ENCODE measurements at regions not wholly inside any gene's neighbourhood (a gene's known extent, or its start where the extent isn't known, plus 50 kb on each side); places are given as distances from the start of the nearest gene placed in this dataset.

GRCh38 chr12:77555074-77555473 lies 275.6 kb upstream of the NAV3 start:
- WGBS, 2 donors = 25 to 69% methylated on average over 4 of the region's 4 CpGs
- DNase-seq (no peak), ATAC-seq (ENCODE audit: low FRiP score) (no peak)

GRCh38 chr12:77553976-77554619 lies 276.6 kb upstream of the NAV3 start:
- Histone ChIP-seq H3K4me3 (ENCODE audit: low read length in 2 of 2) (no peak overlapping the region), H3K4me1 (ENCODE audit: control insufficient read depth in 1 of 2, insufficient read depth in 2 of 2, low read length in 2 of 2) (no peaks in the 10 kb centered on the region), H3K9me3 (ENCODE audit: control insufficient read depth, low read length) (no peaks in the 10 kb centered on the region), H3K36me3 (ENCODE audit: control insufficient read depth in 1 of 2, insufficient read depth in 2 of 2, low read length in 1 of 2) (no peaks in the 10 kb centered on the region), H3K27me3 (ENCODE audit: control insufficient read depth in 1 of 2, insufficient read depth in 2 of 2, low read length in 1 of 2) (no peaks in the 10 kb centered on the region), H3K27ac (ENCODE audit: low read depth in 1 of 2, low read length in 2 of 2) (no peak overlapping the region)
- DNase-seq (no peak), ATAC-seq (ENCODE audit: low FRiP score) (no peak)
- 97 to 100% methylated on average over 1 of the region's 1 CpG for WGBS, 2 donors
- intact Hi-C loops (cut with DNase I) = no loop called here

More at GRCh38 chr12:77555074-77555473, 275.6 kb upstream of the NAV3 start:
- no peaks in the 10 kb centered on the region for H3K4me1 ChIP-seq (ENCODE audit: control insufficient read depth in 1 of 2, insufficient read depth in 2 of 2, low read length in 2 of 2)
- no peak overlapping the region for H3K27ac ChIP-seq (ENCODE audit: low read depth in 1 of 2, low read length in 2 of 2)
- intact Hi-C loops (cut with DNase I) = no loop called here
- no peaks in the 10 kb centered on the region for H3K9me3 ChIP-seq (ENCODE audit: control insufficient read depth, low read length)
- H3K36me3 ChIP-seq (ENCODE audit: control insufficient read depth in 1 of 2, insufficient read depth in 2 of 2, low read length in 1 of 2) = no peaks in the 10 kb centered on the region
- no peaks in the 10 kb centered on the region for H3K27me3 ChIP-seq (ENCODE audit: control insufficient read depth in 1 of 2, insufficient read depth in 2 of 2, low read length in 1 of 2)
- H3K4me3 ChIP-seq (ENCODE audit: low read length in 2 of 2) = no peak overlapping the region

GRCh38 chr12:77549383-77550128 lies 281.1 kb upstream of the NAV3 start:
- Histone ChIP-seq H3K27me3 (ENCODE audit: control insufficient read depth in 1 of 2, insufficient read depth in 2 of 2, low read length in 1 of 2) (no peaks in the 10 kb centered on the region), H3K4me3 (ENCODE audit: low read length in 2 of 2) (no peak overlapping the region), H3K36me3 (ENCODE audit: control insufficient read depth in 1 of 2, insufficient read depth in 2 of 2, low read length in 1 of 2) (no peaks in the 10 kb centered on the region), H3K9me3 (ENCODE audit: control insufficient read depth, low read length) (no peaks in the 10 kb centered on the region), H3K4me1 (ENCODE audit: control insufficient read depth in 1 of 2, insufficient read depth in 2 of 2, low read length in 2 of 2) (no peaks in the 10 kb centered on the region), H3K27ac (ENCODE audit: low read depth in 1 of 2, low read length in 2 of 2) (no peak overlapping the region)
- no peak for DNase-seq
- intact Hi-C loops (cut with DNase I) = no loop called here
- no peak for ATAC-seq (ENCODE audit: low FRiP score)
- 55 to 62% methylated on average over 3 of the region's 3 CpGs for WGBS, 2 donors

- ATAC-seq (ENCODE audit: low FRiP score) (no peak), DNase-seq (no peak)
- H3K4me1 ChIP-seq (ENCODE audit: control insufficient read depth in 1 of 2, insufficient read depth in 2 of 2, low read length in 2 of 2) = no peaks in the 10 kb centered on the region
- no peak overlapping the region for H3K4me3 ChIP-seq (ENCODE audit: low read length in 2 of 2)
- no peaks in the 10 kb centered on the region for H3K27me3 ChIP-seq (ENCODE audit: control insufficient read depth in 1 of 2, insufficient read depth in 2 of 2, low read length in 1 of 2)
- H3K9me3 ChIP-seq (ENCODE audit: control insufficient read depth, low read length) = no peaks in the 10 kb centered on the region
- H3K36me3 ChIP-seq (ENCODE audit: control insufficient read depth in 1 of 2, insufficient read depth in 2 of 2, low read length in 1 of 2) = no peaks in the 10 kb centered on the region
- H3K27ac ChIP-seq (ENCODE audit: low read depth in 1 of 2, low read length in 2 of 2) = no peak overlapping the region
- intact Hi-C loops (cut with DNase I) = no loop called here
- 81 to 90% methylated on average over 1 of the region's 1 CpG for WGBS, 2 donors
Observed at GRCh38 chr12:77548797-77549196, 281.9 kb upstream of the NAV3 start.

- intact Hi-C loops (cut with DNase I) = no loop called here
- peaks cover 0 to 1% of the 10 kb centered on the region in 2 donors for H3K4me1 ChIP-seq (ENCODE audit: control insufficient read depth in 1 of 2, insufficient read depth in 2 of 2, low read length in 2 of 2)
- H3K27ac ChIP-seq (ENCODE audit: low read depth in 1 of 2, low read length in 2 of 2) = no peak overlapping the region
- H3K27me3 ChIP-seq (ENCODE audit: control insufficient read depth in 1 of 2, insufficient read depth in 2 of 2, low read length in 1 of 2) = no peaks in the 10 kb centered on the region
- no peaks in the 10 kb centered on the region for H3K36me3 ChIP-seq (ENCODE audit: control insufficient read depth in 1 of 2, insufficient read depth in 2 of 2, low read length in 1 of 2)
- DNase-seq (no peak), ATAC-seq (ENCODE audit: low FRiP score) (no peak)
- no peak overlapping the region for H3K4me3 ChIP-seq (ENCODE audit: low read length in 2 of 2)
- 32 to 40% methylated on average over 2 of the region's 2 CpGs for WGBS, 2 donors
- H3K9me3 ChIP-seq (ENCODE audit: control insufficient read depth, low read length) = peaks cover 2% of the 10 kb centered on the region
Observed at GRCh38 chr12:77540097-77540496, 290.6 kb upstream of the NAV3 start.

GRCh38 chr12:77537663-77538062 lies 293.0 kb upstream of the NAV3 start:
- Histone ChIP-seq H3K27me3 (ENCODE audit: control insufficient read depth in 1 of 2, insufficient read depth in 2 of 2, low read length in 1 of 2) (no peaks in the 10 kb centered on the region), H3K27ac (ENCODE audit: low read depth in 1 of 2, low read length in 2 of 2) (no peak overlapping the region), H3K4me3 (ENCODE audit: low read length in 2 of 2) (no peak overlapping the region), H3K36me3 (ENCODE audit: control insufficient read depth in 1 of 2, insufficient read depth in 2 of 2, low read length in 1 of 2) (no peaks in the 10 kb centered on the region), H3K4me1 (ENCODE audit: control insufficient read depth in 1 of 2, insufficient read depth in 2 of 2, low read length in 2 of 2) (peaks cover 0 to 1% of the 10 kb centered on the region in 2 donors), H3K9me3 (ENCODE audit: control insufficient read depth, low read length) (peaks cover 2% of the 10 kb centered on the region)
- ATAC-seq (ENCODE audit: low FRiP score) (no peak), DNase-seq (no peak)
- 75 to 81% methylated on average over 1 of the region's 1 CpG for WGBS, 2 donors
- intact Hi-C loops (cut with DNase I) = no loop called here

GRCh38 chr12:77535734-77536133 lies 295.0 kb upstream of the NAV3 start:
- intact Hi-C loops (cut with DNase I) = no loop called here
- DNase-seq (no peak), ATAC-seq (ENCODE audit: low FRiP score) (no peak)
- Histone ChIP-seq H3K27me3 (ENCODE audit: control insufficient read depth in 1 of 2, insufficient read depth in 2 of 2, low read length in 1 of 2) (no peaks in the 10 kb centered on the region), H3K27ac (ENCODE audit: low read depth in 1 of 2, low read length in 2 of 2) (no peak overlapping the region), H3K9me3 (ENCODE audit: control insufficient read depth, low read length) (no peaks in the 10 kb centered on the region), H3K4me1 (ENCODE audit: control insufficient read depth in 1 of 2, insufficient read depth in 2 of 2, low read length in 2 of 2) (peaks cover 0 to 1% of the 10 kb centered on the region in 2 donors), H3K36me3 (ENCODE audit: control insufficient read depth in 1 of 2, insufficient read depth in 2 of 2, low read length in 1 of 2) (no peaks in the 10 kb centered on the region), H3K4me3 (ENCODE audit: low read length in 2 of 2) (no peak overlapping the region)
- 70 to 79% methylated on average over 2 of the region's 2 CpGs for WGBS, 2 donors

- no peaks in the 10 kb centered on the region for H3K36me3 ChIP-seq (ENCODE audit: control insufficient read depth in 1 of 2, insufficient read depth in 2 of 2, low read length in 1 of 2)
- H3K9me3 ChIP-seq (ENCODE audit: control insufficient read depth, low read length) = no peaks in the 10 kb centered on the region
- no peaks in the 10 kb centered on the region for H3K4me1 ChIP-seq (ENCODE audit: control insufficient read depth in 1 of 2, insufficient read depth in 2 of 2, low read length in 2 of 2)
- H3K27ac ChIP-seq (ENCODE audit: low read depth in 1 of 2, low read length in 2 of 2) = no peak overlapping the region
- intact Hi-C loops (cut with DNase I) = no loop called here
- DNase-seq = no peak
- no peak overlapping the region for H3K4me3 ChIP-seq (ENCODE audit: low read length in 2 of 2)
- ATAC-seq (ENCODE audit: low FRiP score) = no peak
- no peaks in the 10 kb centered on the region for H3K27me3 ChIP-seq (ENCODE audit: control insufficient read depth in 1 of 2, insufficient read depth in 2 of 2, low read length in 1 of 2)
Observed at GRCh38 chr12:77531912-77532311, 298.8 kb upstream of the NAV3 start.

- ATAC-seq (ENCODE audit: low FRiP score) (no peak), DNase-seq (no peak)
- Histone ChIP-seq H3K9me3 (ENCODE audit: control insufficient read depth, low read length) (no peaks in the 10 kb centered on the region), H3K4me1 (ENCODE audit: control insufficient read depth in 1 of 2, insufficient read depth in 2 of 2, low read length in 2 of 2) (no peaks in the 10 kb centered on the region), H3K4me3 (ENCODE audit: low read length in 2 of 2) (no peak overlapping the region), H3K27me3 (ENCODE audit: control insufficient read depth in 1 of 2, insufficient read depth in 2 of 2, low read length in 1 of 2) (no peaks in the 10 kb centered on the region), H3K36me3 (ENCODE audit: control insufficient read depth in 1 of 2, insufficient read depth in 2 of 2, low read length in 1 of 2) (no peaks in the 10 kb centered on the region), H3K27ac (ENCODE audit: low read depth in 1 of 2, low read length in 2 of 2) (no peak overlapping the region)
- 24 to 66% methylated on average over 1 of the region's 1 CpG for WGBS, 2 donors
- intact Hi-C loops (cut with DNase I) = no loop called here
Observed at GRCh38 chr12:77522247-77522646, 308.4 kb upstream of the NAV3 start.
